OCI-M1 (cell line): ENCODE measurements at regions not wholly inside any gene's neighbourhood (a gene's known extent, or its start where the extent isn't known, plus 50 kb on each side); places are given as distances from the start of the nearest gene placed in this dataset.
"Not testable (repeated sequence)": the region's sequence is repeated elsewhere in the genome, so short reads cannot be mapped to it uniquely, and the experiment has no call there.

Experiments used
- DNase-seq: peaks from one replicate; lab custom pipeline; 2025; lab: John Stamatoyannopoulos, UW

GRCh38 chr9:71364186-71364955 is 242.9 kb upstream of the TRPM3 start:
- peak; percentile 37 for DNase-seq

GRCh38 chr9:71363286-71363961 is 242.0 kb upstream of the TRPM3 start:
- DNase-seq, result no peak

GRCh38 chr9:71361357-71361756 is 239.9 kb upstream of the TRPM3 start:
- no peak for DNase-seq

- peak; percentile 20 for DNase-seq
Observed at GRCh38 chr9:71357346-71357745, 235.9 kb upstream of the TRPM3 start.

- DNase-seq, result no peak
Observed at GRCh38 chr9:71355884-71356283, 234.5 kb upstream of the TRPM3 start.

- no peak for DNase-seq
Observed at GRCh38 chr9:71353720-71354119, 232.3 kb upstream of the TRPM3 start.

GRCh38 chr9:71352837-71353236 is 231.4 kb upstream of the TRPM3 start:
- DNase-seq, result no peak

GRCh38 chr9:71349218-71349617 is 227.8 kb upstream of the TRPM3 start:
- DNase-seq, result no peak

GRCh38 chr9:71333321-71333720 is 211.9 kb upstream of the TRPM3 start:
- peak; percentile 24 for DNase-seq

- DNase-seq, result no peak
Observed at GRCh38 chr9:71331603-71332002, 210.2 kb upstream of the TRPM3 start.

GRCh38 chr9:71329873-71330272 is 208.5 kb upstream of the TRPM3 start:
- no peak for DNase-seq

- no peak for DNase-seq
Observed at GRCh38 chr9:71326360-71326759, 204.9 kb upstream of the TRPM3 start.

- DNase-seq, result no peak
Observed at GRCh38 chr9:71323357-71323756, 201.9 kb upstream of the TRPM3 start.

- DNase-seq, result no peak
Observed at GRCh38 chr9:71322311-71322710, 200.9 kb upstream of the TRPM3 start.

- no peak for DNase-seq
Observed at GRCh38 chr9:71308454-71308853, 187.0 kb upstream of the TRPM3 start.

GRCh38 chr9:71306134-71306533 is 184.7 kb upstream of the TRPM3 start:
- no peak for DNase-seq

GRCh38 chr9:71303351-71303750 is 181.9 kb upstream of the TRPM3 start:
- no peak for DNase-seq

GRCh38 chr9:71302776-71303175 is 181.4 kb upstream of the TRPM3 start:
- DNase-seq, result peak; percentile 63

GRCh38 chr9:71295928-71296327 is 174.5 kb upstream of the TRPM3 start:
- no peak for DNase-seq

GRCh38 chr9:71286146-71286545 is 164.7 kb upstream of the TRPM3 start:
- no peak for DNase-seq

- DNase-seq, result peak; percentile 85
Observed at GRCh38 chr9:71285191-71285656, 163.8 kb upstream of the TRPM3 start.

- not testable (repeated sequence) for DNase-seq
Observed at GRCh38 chr9:71282116-71282515, 160.7 kb upstream of the TRPM3 start.

- no peak for DNase-seq
Observed at GRCh38 chr9:71279151-71279739, 157.8 kb upstream of the TRPM3 start.
